K562 (cell line): ENCODE measurements at regions not wholly inside any gene's neighbourhood (a gene's known extent, or its start where the extent isn't known, plus 50 kb on each side); places are given as distances from the start of the nearest gene placed in this dataset.

Experiments used
- ATAC-seq: fragments of 200-7000 bp; cut with Tn5 transposase; 3 replicates; pipeline ENCODE4 v1.9.1; 2020; ENCODE audit warnings: moderate library complexity
- BruUV-seq: library from RNA; stranded (reverse); fragments of 400-500 nt; replicated peaks from 2 replicates; lab custom pipeline; 2021; lab: Mats Ljungman, UMichigan
- CTCF ChIA-PET: fragments of 300-600 bp; formaldehyde crosslinking; extraction: SDS; loops from one replicate; lab custom pipeline; 2021; ENCODE audit warnings: low intra/inter-chr PET ratio; lab: Yijun Ruan, JAX
- POLR2A ChIA-PET: fragments of 300-600, 350-650 bp; sonication (Branson Sonifier 250); formaldehyde crosslinking; extraction: SDS; loops from one replicate; lab custom pipeline; 2021; ENCODE audit warnings: antibody characterized with exemption, inconsistent platforms; lab: Yijun Ruan, JAX
- DNase-seq, 4 experiments: peaks; one replicate each; pipeline versions ENCODE4 v3.0.0 to v3.0.0-alpha.2; 2011 to 2018; ENCODE audit warnings: low spot score in 3 of 4, mixed read lengths in 3 of 4; ENCODE audit errors: extremely low read depth in 1 of 4
- FAIRE-seq: peaks from 2 replicates; lab custom pipeline; 2011; peaks lifted over from hg19 to GRCh38; lab: Jason Lieb, UNC
- H2AFZ ChIP-seq: 2 replicates; pipeline ENCODE4 v1.6.0; 2011; ENCODE audit warnings: low read depth, low read length, control low read depth, inconsistent platforms
- H3K27ac ChIP-seq: fragments of 200-600 bp; 3 replicates; pipeline ENCODE4 v1.8.0; 2011; ENCODE audit warnings: low read depth, mild to moderate bottlenecking, control low read depth, inconsistent platforms, low read length, moderate library complexity, mixed read lengths; ENCODE audit errors: extremely low read depth
- H3K27me3 ChIP-seq, 2 experiments: fragments of 300-600 bp in 1 of 2; 2 replicates in 1 of 2; 3 replicates in 1 of 2; pipeline versions ENCODE4 v1.6.0 to v1.8.0; 2011; ENCODE audit warnings: inconsistent platforms in 2 of 2, low read length in 2 of 2, mild to moderate bottlenecking in 1 of 2, mixed read lengths in 1 of 2, moderate library complexity in 1 of 2; ENCODE audit not compliant: control insufficient read depth in 2 of 2, insufficient read depth in 2 of 2
- H3K36me3 ChIP-seq: fragments of 300-600 bp; 3 replicates; pipeline ENCODE4 v1.8.0; 2011; ENCODE audit warnings: mild to moderate bottlenecking, low read length, inconsistent platforms; ENCODE audit not compliant: control insufficient read depth, insufficient read depth
- H3K4me1 ChIP-seq, 2 experiments: fragments of 200-600 bp in 1 of 2; replicated peaks in 1 of 2; 2 replicates in 1 of 2; 3 replicates in 1 of 2; pipeline versions ENCODE4 v1.5.1 to v1.8.0; 2011; ENCODE audit warnings: inconsistent platforms in 2 of 2, low read length in 2 of 2, mild to moderate bottlenecking in 1 of 2, mixed read lengths in 1 of 2, moderate library complexity in 1 of 2; ENCODE audit not compliant: control insufficient read depth in 2 of 2, insufficient read depth in 2 of 2
- H3K4me2 ChIP-seq: 2 replicates; pipeline ENCODE4 v1.6.1; 2011; ENCODE audit warnings: low read length, control low read depth, inconsistent platforms, mixed read lengths; ENCODE audit not compliant: insufficient read depth
- H3K4me3 ChIP-seq: fragments of 200-600 bp; sonication (generic), shearing (Covaris generic); 2 replicates; pipeline ENCODE4 v1.5.1; 2016; ENCODE audit warnings: control low read depth, inconsistent platforms
- H3K79me2 ChIP-seq: fragments of 200-600 bp; 3 replicates; pipeline ENCODE4 v1.8.0; 2011; ENCODE audit warnings: low read length, inconsistent platforms; ENCODE audit not compliant: control insufficient read depth, insufficient read depth
- H3K9ac ChIP-seq, 2 experiments: 2 replicates each; pipeline versions ENCODE4 v1.6.0 to v1.6.1; 2011; ENCODE audit warnings: low read depth in 2 of 2, low read length in 2 of 2, control low read depth in 1 of 2, inconsistent platforms in 1 of 2, mild to moderate bottlenecking in 1 of 2, mixed read lengths in 1 of 2; ENCODE audit not compliant: insufficient read depth in 1 of 2
- H3K9me1 ChIP-seq: one replicate; pipeline ENCODE4 v1.6.0; 2011; ENCODE audit warnings: inconsistent platforms, mild to moderate bottlenecking, low read length, moderate library complexity; ENCODE audit not compliant: control insufficient read depth, insufficient read depth
- H3K9me3 ChIP-seq: replicated peaks from 2 replicates; pipeline ENCODE4 v1.5.1; 2011; ENCODE audit warnings: low read depth, low read length, inconsistent platforms; ENCODE audit not compliant: control insufficient read depth, insufficient read depth
- H4K20me1 ChIP-seq: replicated peaks from 2 replicates; pipeline ENCODE4 v1.6.1; 2011; ENCODE audit warnings: low read length, inconsistent platforms, mixed read lengths; ENCODE audit not compliant: control insufficient read depth, insufficient read depth
- SMAD4 ChIP-seq: fragments of 250-450 bp; sonication (Bioruptor Pico); conservative IDR thresholded peaks from 2 replicates; pipeline ENCODE4 v1.8.0; 2021; ENCODE audit warnings: inconsistent platforms, mild to moderate bottlenecking, moderate library complexity
- ZKSCAN1 ChIP-seq: fragments of 150-350 bp; IDR thresholded peaks from 2 replicates; pipeline ENCODE4 v1.6.1; 2016; ENCODE audit warnings: low read depth, low read length
- WGBS: fragments of 100-300 bp; shearing (Covaris generic); methylation state at CpG from one replicate; pipeline ENCODE4 v1.1.6; 2016; ENCODE audit warnings: low coverage, mixed read lengths; ENCODE audit not compliant: insufficient coverage; ENCODE audit errors: missing lambda C conversion rate; 5-methylcytosine and 5-hydroxymethylcytosine counted together
- in situ Hi-C: fragments of 300-500 bp; cut with MboI; formaldehyde crosslinking; loops from 4 replicates; pipeline ENCODE4 v1.15.0; 2018; ENCODE audit warnings: inconsistent platforms, mixed read lengths
- intact Hi-C: fragments of 100-400 bp; cut with micrococcal nuclease; formaldehyde crosslinking; loops from 2 replicates; pipeline ENCODE4 v1.14.2; 2022
- TF ChIP-seq, protein P1 (sequence below): fragments of 200-800 bp; sonication (Bioruptor generic); IDR thresholded peaks from 2 replicates; pipeline ENCODE4 v1.6.1; 2016; ENCODE audit warnings: missing genetic modification characterization, missing compliant biosample characterization

DNA sequence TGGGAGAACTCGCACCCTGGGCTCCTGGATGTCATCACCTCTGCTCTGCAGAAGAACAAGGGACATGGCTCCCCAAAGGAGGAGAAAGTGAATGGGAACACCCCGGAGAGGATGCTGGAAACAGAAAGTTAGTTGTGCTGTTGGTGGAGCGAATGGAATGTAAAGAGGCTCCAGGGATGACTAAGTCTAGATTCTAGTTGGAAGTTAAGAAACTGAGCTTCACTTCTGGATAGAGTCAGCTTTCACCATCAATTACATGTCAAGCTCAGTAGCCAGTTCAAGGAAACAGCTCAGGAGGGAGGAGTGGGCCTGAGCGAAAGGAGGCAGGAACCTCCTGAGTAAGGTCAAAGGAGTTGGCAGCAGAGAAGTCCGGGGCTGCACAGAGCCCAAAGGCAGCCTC, 132.1 kb upstream of the ARID1B start:
- in situ Hi-C loops (no loop called here), intact Hi-C loops (no loop called here)
- no peak overlapping the region for H3K4me2 ChIP-seq
- FAIRE-seq (no peak), ATAC-seq (no peak; the same call in 2 of the 3 replicates), DNase-seq (no peak)
- H3K9me3 ChIP-seq: 0 out of 2 replicates have a peak, but pooled peaks cover 2% of the 10 kb centered on the region
- H3K4me3 ChIP-seq: no peak overlapping the region
- H2AFZ ChIP-seq: no peak overlapping the region
- POLR2A ChIA-PET: interaction anchor here (0.8 kb wide), 1 partner anchor 22 kb away, joined by 3 read pairs; no protein-coding TSS in a partner anchor
- H3K79me2 ChIP-seq: no peaks in the 10 kb centered on the region
- H3K36me3 ChIP-seq: no peaks in the 10 kb centered on the region
- no peak overlapping the region for H3K9ac ChIP-seq
- peaks cover 24 to 35% of the 10 kb centered on the region in 2 experiments for H3K27me3 ChIP-seq
- CTCF ChIA-PET: no interaction called here
- TF ChIP-seq, protein P1, sequence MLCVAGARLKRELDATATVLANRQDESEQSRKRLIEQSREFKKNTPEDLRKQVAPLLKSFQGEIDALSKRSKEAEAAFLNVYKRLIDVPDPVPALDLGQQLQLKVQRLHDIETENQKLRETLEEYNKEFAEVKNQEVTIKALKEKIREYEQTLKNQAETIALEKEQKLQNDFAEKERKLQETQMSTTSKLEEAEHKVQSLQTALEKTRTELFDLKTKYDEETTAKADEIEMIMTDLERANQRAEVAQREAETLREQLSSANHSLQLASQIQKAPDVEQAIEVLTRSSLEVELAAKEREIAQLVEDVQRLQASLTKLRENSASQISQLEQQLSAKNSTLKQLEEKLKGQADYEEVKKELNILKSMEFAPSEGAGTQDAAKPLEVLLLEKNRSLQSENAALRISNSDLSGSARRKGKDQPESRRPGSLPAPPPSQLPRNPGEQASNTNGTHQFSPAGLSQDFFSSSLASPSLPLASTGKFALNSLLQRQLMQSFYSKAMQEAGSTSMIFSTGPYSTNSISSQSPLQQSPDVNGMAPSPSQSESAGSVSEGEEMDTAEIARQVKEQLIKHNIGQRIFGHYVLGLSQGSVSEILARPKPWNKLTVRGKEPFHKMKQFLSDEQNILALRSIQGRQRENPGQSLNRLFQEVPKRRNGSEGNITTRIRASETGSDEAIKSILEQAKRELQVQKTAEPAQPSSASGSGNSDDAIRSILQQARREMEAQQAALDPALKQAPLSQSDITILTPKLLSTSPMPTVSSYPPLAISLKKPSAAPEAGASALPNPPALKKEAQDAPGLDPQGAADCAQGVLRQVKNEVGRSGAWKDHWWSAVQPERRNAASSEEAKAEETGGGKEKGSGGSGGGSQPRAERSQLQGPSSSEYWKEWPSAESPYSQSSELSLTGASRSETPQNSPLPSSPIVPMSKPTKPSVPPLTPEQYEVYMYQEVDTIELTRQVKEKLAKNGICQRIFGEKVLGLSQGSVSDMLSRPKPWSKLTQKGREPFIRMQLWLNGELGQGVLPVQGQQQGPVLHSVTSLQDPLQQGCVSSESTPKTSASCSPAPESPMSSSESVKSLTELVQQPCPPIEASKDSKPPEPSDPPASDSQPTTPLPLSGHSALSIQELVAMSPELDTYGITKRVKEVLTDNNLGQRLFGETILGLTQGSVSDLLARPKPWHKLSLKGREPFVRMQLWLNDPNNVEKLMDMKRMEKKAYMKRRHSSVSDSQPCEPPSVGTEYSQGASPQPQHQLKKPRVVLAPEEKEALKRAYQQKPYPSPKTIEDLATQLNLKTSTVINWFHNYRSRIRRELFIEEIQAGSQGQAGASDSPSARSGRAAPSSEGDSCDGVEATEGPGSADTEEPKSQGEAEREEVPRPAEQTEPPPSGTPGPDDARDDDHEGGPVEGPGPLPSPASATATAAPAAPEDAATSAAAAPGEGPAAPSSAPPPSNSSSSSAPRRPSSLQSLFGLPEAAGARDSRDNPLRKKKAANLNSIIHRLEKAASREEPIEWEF (CRISPR knock-in tag): no peak
- no peak for TF ChIP-seq ZKSCAN1
- no peak for TF ChIP-seq SMAD4 (CRISPR knock-in tag)
- no peaks in the 10 kb centered on the region for H4K20me1 ChIP-seq
- H3K9me1 ChIP-seq: no peaks in the 10 kb centered on the region
- BruUV-seq: no TSS peak
- H3K4me1 ChIP-seq: no peaks in the 10 kb centered on the region; a peak in 1 of 5 replicates
- WGBS: 0% methylated on average over 5 of the region's 5 CpGs
- H3K27ac ChIP-seq: no peak overlapping the region
